GM13977 (cell line): ENCODE measurements at regions not wholly inside any gene's neighbourhood (a gene's known extent, or its start where the extent isn't known, plus 50 kb on each side); places are given as distances from the start of the nearest gene placed in this dataset.

ENCODE experiments used
- DNase-seq: peaks from one replicate; pipeline ENCODE4 v3.0.0; 2012; ENCODE audit warnings: low spot score
- CTCF ChIP-seq: IDR thresholded peaks from 2 replicates; pipeline ENCODE4 v1.5.1; 2012; ENCODE audit warnings: mild to moderate bottlenecking, control low read depth; ENCODE audit not compliant: insufficient read depth; ENCODE audit errors: extremely low read depth, missing control alignments
- in situ Hi-C: fragments of 300-500 bp; cut with MboI; formaldehyde crosslinking; loops from one replicate; pipeline ENCODE4 v1.12.0; 2022; ENCODE audit warnings: low sequenced_read_pairs, low pct_unique_long_range_greater_than_20kb, mixed read lengths, inconsistent platforms; ENCODE audit not compliant: unreplicated experiment

DNA sequence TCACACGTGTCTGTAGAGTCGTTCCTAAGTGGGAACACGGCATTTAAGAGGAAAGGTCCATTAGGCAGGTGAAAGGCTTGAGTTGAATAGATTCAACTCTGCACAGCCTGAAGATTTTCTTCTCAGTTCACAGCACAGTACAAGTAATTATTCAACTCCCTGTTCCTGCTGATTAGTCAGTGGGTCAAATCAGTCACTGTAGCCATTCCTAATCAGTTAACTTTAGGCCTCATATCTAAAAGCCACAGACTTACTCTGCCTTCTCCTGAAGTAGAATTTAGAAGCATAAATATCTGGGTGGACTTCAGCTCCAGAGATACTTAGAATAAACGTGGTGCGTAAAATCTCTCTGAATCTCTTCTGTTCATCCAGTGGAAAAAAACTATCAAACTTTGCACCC lies 872.4 kb downstream of the C6orf118 start:
- no peak for DNase-seq
- in situ Hi-C loops = no loop called here
- no peak for TF ChIP-seq CTCF

GRCh38 chr6:164427728-164428402 lies 881.5 kb downstream of the C6orf118 start:
- DNase-seq = no peak
- in situ Hi-C loops = no loop called here
- no peak for TF ChIP-seq CTCF

- TF ChIP-seq CTCF = no peak
These were observed 884.9 kb downstream of the C6orf118 start for GRCh38 chr6:164424489-164424888.

DNA sequence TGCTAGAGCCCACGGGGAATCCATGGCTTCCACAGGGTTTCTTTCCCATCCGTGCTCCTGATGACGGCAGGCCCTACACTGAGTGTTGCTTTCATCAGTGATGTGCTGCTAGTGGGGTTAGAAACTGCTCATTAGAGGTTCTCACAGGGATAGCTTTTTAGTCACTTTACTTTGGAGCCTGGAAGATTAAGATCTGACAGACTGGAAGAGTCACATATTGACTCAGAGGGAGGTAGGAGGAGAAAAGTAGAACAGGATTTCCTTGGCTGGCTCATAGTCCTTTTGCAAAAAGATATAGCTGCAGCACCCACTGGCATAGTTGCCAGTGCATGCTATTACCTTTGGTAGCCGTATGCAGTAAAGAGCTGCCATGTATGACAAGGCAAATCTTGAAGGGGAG lies 890.3 kb downstream of the C6orf118 start:
- DNase-seq = no peak
- TF ChIP-seq CTCF = no peak
- in situ Hi-C loops = no loop called here

More at GRCh38 chr6:164424489-164424888, 884.9 kb downstream of the C6orf118 start:
- in situ Hi-C loops = no loop called here
- no peak for DNase-seq

DNA sequence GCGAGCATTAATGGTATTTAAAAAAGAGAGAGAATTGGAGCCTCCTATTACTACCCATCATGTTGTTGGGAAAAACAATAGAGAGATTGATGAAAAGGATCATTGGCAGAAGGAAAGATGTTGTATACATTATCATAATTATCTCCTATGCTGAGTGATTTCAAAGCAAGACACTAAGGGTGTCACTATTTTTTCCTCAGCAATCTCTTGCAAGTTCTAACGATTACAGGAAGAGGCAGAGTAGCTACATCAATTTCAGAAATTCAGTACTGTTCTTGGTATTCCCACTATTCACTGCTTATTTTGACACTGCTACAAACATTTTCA lies 891.2 kb downstream of the C6orf118 start:
- in situ Hi-C loops = no loop called here

GRCh38 chr6:164417537-164418261 lies 891.7 kb downstream of the C6orf118 start:
- in situ Hi-C loops = no loop called here
- no peak for DNase-seq
- no peak for TF ChIP-seq CTCF

More for the DNA sequence above, 891.2 kb downstream of the C6orf118 start:
- no peak for DNase-seq
- no peak for TF ChIP-seq CTCF
